ENCODE measurements at regions not wholly inside any gene's neighbourhood (a gene's known extent, or its start where the extent isn't known, plus 50 kb on each side); places are given as distances from the start of the nearest gene placed in this dataset.

- H2BK12ac ChIP-seq (ENCODE audit: insufficient read length, low read depth, low read length), result no peak overlapping the region
- H3K23ac ChIP-seq (ENCODE audit: insufficient read length, low read depth, low read length), result no peak overlapping the region
- no peak overlapping the region for H3K18ac ChIP-seq (ENCODE audit: insufficient read length, low read depth, low read length)
- H3K27ac Mint-ChIP-seq, result peak overlapping the region in 1 of 3 experiments; percentile 4; a peak in 2 of 7 replicates
- no peaks in the 10 kb centered on the region for H3K4me1 ChIP-seq (ENCODE audit: insufficient read depth, low read length)
- no peak overlapping the region for H2BK120ac ChIP-seq (ENCODE audit: low read depth, low read length, poor library complexity, severe bottlenecking)
- TF ChIP-seq CTCF (conservative IDR thresholded peaks at IDR 0.05), result no peak
- no peaks in the 10 kb centered on the region for H3K9me3 ChIP-seq (ENCODE audit: control insufficient read depth, low read depth, low read length)
- H2BK5ac ChIP-seq (ENCODE audit: insufficient read length, low read length), result no peak overlapping the region
- H3K4ac ChIP-seq (ENCODE audit: low read depth, low read length), result no peak overlapping the region
- no peak overlapping the region for H2BK20ac ChIP-seq (ENCODE audit: low read depth, low read length, poor library complexity, severe bottlenecking)
- H3K36me3 Mint-ChIP-seq (ENCODE audit: insufficient read depth in 1 of 3, low read depth in 3 of 3), result peaks cover 0 to 2% (median 0%) of the 10 kb centered on the region in 3 experiments; a peak in 1 of 7 replicates
- no CpG with 5 or more reads among the region's 6 CpGs for WGBS (ENCODE audit: extremely low coverage, insufficient read length, low lambda C conversion rate)
- H3K79me1 ChIP-seq (ENCODE audit: insufficient read depth, low read depth, low read length, poor library complexity, severe bottlenecking), result no peaks in the 10 kb centered on the region
- no peak overlapping the region for H3K9ac ChIP-seq (ENCODE audit: extremely low read depth, insufficient read length, low read length)
- DNase-seq, result no peak
- H3T11ph ChIP-seq (ENCODE audit: low read length), result no peak overlapping the region
- peaks cover 3 to 4% of the 10 kb centered on the region in 2 experiments; a peak in 4 of 5 replicates for H3K9me3 Mint-ChIP-seq
- H2AK5ac ChIP-seq (ENCODE audit: insufficient read length, low read length), result no peak overlapping the region
- peaks cover 0 to 5% of the 10 kb centered on the region in 2 experiments; a peak in 1 of 4 replicates for H3K4me1 Mint-ChIP-seq
- H3K23me2 ChIP-seq (ENCODE audit: insufficient read length, low read depth, low read length, poor library complexity, severe bottlenecking), result no peaks in the 10 kb centered on the region
- no peak overlapping the region for H3K56ac ChIP-seq (ENCODE audit: insufficient read length, low read depth, low read length)
- H3K27me3 ChIP-seq (ENCODE audit: insufficient read depth, low read length), result no peaks in the 10 kb centered on the region
- H2BK15ac ChIP-seq (ENCODE audit: low read depth, low read length), result no peak overlapping the region
- H4K8ac ChIP-seq (replicated peaks; ENCODE audit: insufficient read length, low read depth, low read length), result no peak overlapping the region
- H3K14ac ChIP-seq (ENCODE audit: insufficient read depth, low read length), result no peak overlapping the region
- H3K27ac ChIP-seq (ENCODE audit: insufficient read length, low read depth, low read length), result no peak overlapping the region
- H3K27me3 Mint-ChIP-seq (ENCODE audit: low read depth), result peaks cover 2% of the 10 kb centered on the region; the same call in 1 of the 2 replicates
- no peak overlapping the region for H2AFZ ChIP-seq (ENCODE audit: low read length)
- H3K79me2 ChIP-seq (ENCODE audit: insufficient read depth, low read length), result no peaks in the 10 kb centered on the region
- no peaks in the 10 kb centered on the region for H4K20me1 ChIP-seq (ENCODE audit: control insufficient read depth, insufficient read depth, insufficient read length)
- H3K4me2 ChIP-seq (ENCODE audit: insufficient read depth, insufficient read length, low read length), result no peak overlapping the region
- H4K91ac ChIP-seq (ENCODE audit: insufficient read length, low read depth, low read length), result no peak overlapping the region
- no peak overlapping the region for H4K5ac ChIP-seq (ENCODE audit: insufficient read length, low read depth, low read length)
- H3K4me3 Mint-ChIP-seq, result no peak overlapping the region
These were observed 62.8 kb upstream of the GCSH start for GRCh38 chr16:81158964-81159363.

Measured in H9 (cell line).